IMR-90 (cell line): ENCODE measurements at regions not wholly inside any gene's neighbourhood (a gene's known extent, or its start where the extent isn't known, plus 50 kb on each side); places are given as distances from the start of the nearest gene placed in this dataset.

Source experiments
- ATAC-seq: fragments of 200-7000 bp; cut with Tn5 transposase; 2 replicates; pipeline ENCODE4 v1.9.1; 2020; ENCODE audit warnings: low read depth, mild to moderate bottlenecking, moderate library complexity
- BruUV-seq: library from RNA; stranded (reverse); fragments of 400-500 nt; replicated peaks from 2 replicates; lab custom pipeline; 2021; lab: Mats Ljungman, UMichigan
- CTCF ChIA-PET: fragments of 300-600 bp; formaldehyde crosslinking; extraction: SDS; loops from one replicate; lab custom pipeline; 2021; ENCODE audit warnings: antibody characterized with exemption; lab: Yijun Ruan, JAX
- POLR2A ChIA-PET: fragments of 300-600 bp; sonication (Branson Sonifier 250); formaldehyde crosslinking; loops from one replicate; lab custom pipeline; 2022; ENCODE audit warnings: antibody characterized with exemption; ENCODE audit not compliant: unreplicated experiment; lab: Charles Lee
- DNase-seq: peaks from one replicate; pipeline ENCODE4 v3.0.0; 2013
- H2AFZ ChIP-seq: replicated peaks from 2 replicates; pipeline ENCODE3; 2013; ENCODE audit warnings: low read length, mild to moderate bottlenecking; ENCODE audit not compliant: poor library complexity
- H2AK5ac ChIP-seq: 2 replicates; pipeline ENCODE4 v1.6.1; 2013; ENCODE audit warnings: low read depth, low read length, inconsistent platforms
- H2AK9ac ChIP-seq: replicated peaks from 2 replicates; pipeline ENCODE3; 2013; ENCODE audit warnings: mild to moderate bottlenecking, low read depth, low read length, moderate library complexity; ENCODE audit not compliant: poor library complexity
- H2BK120ac ChIP-seq: 2 replicates; pipeline ENCODE4 v1.6.1; 2013; ENCODE audit warnings: low read depth, low read length, inconsistent platforms
- H2BK15ac ChIP-seq: 3 replicates; pipeline ENCODE4 v1.6.1; 2013; ENCODE audit warnings: low read depth, low read length, inconsistent platforms
- H2BK20ac ChIP-seq: 2 replicates; pipeline ENCODE4 v1.6.1; 2013; ENCODE audit warnings: low read depth, mild to moderate bottlenecking, inconsistent platforms, low read length, moderate library complexity
- H2BK5ac ChIP-seq: 2 replicates; pipeline ENCODE4 v1.6.1; 2013; ENCODE audit warnings: mild to moderate bottlenecking, low read depth, low read length, inconsistent platforms; ENCODE audit not compliant: poor library complexity, severe bottlenecking
- H3K14ac ChIP-seq: replicated peaks from 2 replicates; pipeline ENCODE4 v1.6.1; 2013; ENCODE audit warnings: low read depth, low read length, inconsistent platforms
- H3K18ac ChIP-seq: 2 replicates; pipeline ENCODE4 v1.6.1; 2013; ENCODE audit warnings: low read depth, low read length, control low read depth
- H3K23ac ChIP-seq: 2 replicates; pipeline ENCODE4 v1.6.1; 2013; ENCODE audit warnings: low read depth, low read length, inconsistent platforms
- H3K27ac ChIP-seq: 2 replicates; pipeline ENCODE4 v1.5.1; 2013; ENCODE audit warnings: mild to moderate bottlenecking, control low read depth, low read length; ENCODE audit not compliant: insufficient read depth
- H3K27me3 ChIP-seq: 2 replicates; pipeline ENCODE4 v1.6.1; 2013; ENCODE audit warnings: low read length; ENCODE audit not compliant: control insufficient read depth, insufficient read depth
- H3K36me3 ChIP-seq: 2 replicates; pipeline ENCODE4 v1.6.1; 2013; ENCODE audit warnings: low read length, mixed read lengths; ENCODE audit not compliant: control insufficient read depth, insufficient read depth
- H3K4ac ChIP-seq: 2 replicates; pipeline ENCODE4 v1.6.1; 2013; ENCODE audit warnings: low read depth, low read length, inconsistent platforms
- H3K4me1 ChIP-seq: 2 replicates; pipeline ENCODE4 v1.6.1; 2013; ENCODE audit warnings: low read length, mixed read lengths; ENCODE audit not compliant: control insufficient read depth, insufficient read depth
- H3K4me2 ChIP-seq: 2 replicates; pipeline ENCODE4 v1.6.1; 2013; ENCODE audit warnings: low read depth, mild to moderate bottlenecking, control low read depth, low read length, moderate library complexity
- H3K4me3 ChIP-seq: 2 replicates; pipeline ENCODE4 v1.5.1; 2013; ENCODE audit warnings: low read depth, mild to moderate bottlenecking, control low read depth, low read length, moderate library complexity; ENCODE audit not compliant: insufficient read depth
- H3K56ac ChIP-seq: 2 replicates; pipeline ENCODE4 v1.6.1; 2013; ENCODE audit warnings: low read length, inconsistent platforms; ENCODE audit not compliant: insufficient read depth; ENCODE audit errors: extremely low read depth
- H3K79me1 ChIP-seq, 2 experiments: 2 replicates each; pipeline ENCODE4 v1.6.1; 2013; ENCODE audit warnings: low read length in 2 of 2, inconsistent platforms in 1 of 2, low read depth in 1 of 2
- H3K9ac ChIP-seq: 2 replicates; pipeline ENCODE4 v1.6.1; 2013; ENCODE audit warnings: low read depth, low read length, control low read depth
- H3K9me1 ChIP-seq: 2 replicates; pipeline ENCODE4 v1.6.1; 2013; ENCODE audit warnings: low read length, inconsistent platforms; ENCODE audit not compliant: insufficient read depth
- H3K9me3 ChIP-seq: 2 replicates; pipeline ENCODE4 v1.6.1; 2013; ENCODE audit warnings: low read length; ENCODE audit not compliant: control insufficient read depth, insufficient read depth
- H4K20me1 ChIP-seq: 2 replicates; pipeline ENCODE4 v1.6.1; 2013; ENCODE audit warnings: low read length, inconsistent platforms; ENCODE audit not compliant: insufficient read depth
- H4K5ac ChIP-seq: 2 replicates; pipeline ENCODE4 v1.6.1; 2013; ENCODE audit warnings: mild to moderate bottlenecking, low read depth, low read length, control low read depth
- H4K8ac ChIP-seq, 2 experiments: 2 replicates each; pipeline ENCODE4 v1.6.1; 2013; ENCODE audit warnings: low read depth in 2 of 2, low read length in 2 of 2, control low read depth in 1 of 2, inconsistent platforms in 1 of 2
- H4K91ac ChIP-seq: 2 replicates; pipeline ENCODE4 v1.6.1; 2013; ENCODE audit warnings: low read depth, low read length, inconsistent platforms; ENCODE audit not compliant: insufficient read depth
- BHLHE40 ChIP-seq: fragments of 150-350 bp; IDR thresholded peaks from 2 replicates; pipeline ENCODE4 v1.6.1; 2016; ENCODE audit warnings: mild to moderate bottlenecking, low read depth, low read length
- CEBPB ChIP-seq: IDR thresholded peaks from 2 replicates; pipeline ENCODE4 v1.6.1; 2012; ENCODE audit warnings: low read depth, low read length, improper control_type of control experiment
- CHD1 ChIP-seq: IDR thresholded peaks from 2 replicates; pipeline ENCODE4 v1.6.1; 2012; ENCODE audit warnings: low read depth, low read length, improper control_type of control experiment
- FOS ChIP-seq: fragments of 150-350 bp; IDR thresholded peaks from 2 replicates; pipeline ENCODE4 v1.6.1; 2016; ENCODE audit warnings: low read depth, low read length
- MAFK ChIP-seq: IDR thresholded peaks from 2 replicates; pipeline ENCODE4 v1.6.1; 2012; ENCODE audit warnings: low read depth, low read length, improper control_type of control experiment
- MAZ ChIP-seq: IDR thresholded peaks from 2 replicates; pipeline ENCODE4 v1.6.1; 2012; ENCODE audit warnings: low read depth, mild to moderate bottlenecking, low read length, improper control_type of control experiment, moderate library complexity, borderline replicate concordance
- MXI1 ChIP-seq: IDR thresholded peaks from 2 replicates; pipeline ENCODE4 v1.6.1; 2012; ENCODE audit warnings: low read depth, mild to moderate bottlenecking, low read length, moderate library complexity, borderline replicate concordance
- NFE2L2 ChIP-seq: fragments of 150-350 bp; IDR thresholded peaks from 2 replicates; pipeline ENCODE4 v1.6.1; 2016; ENCODE audit warnings: low read depth, mild to moderate bottlenecking, low read length
- POLR2A ChIP-seq: IDR thresholded peaks from 2 replicates; pipeline ENCODE4 v1.6.1; 2012; ENCODE audit warnings: mild to moderate bottlenecking, low read depth, low read length
- RAD21 ChIP-seq: IDR thresholded peaks from 2 replicates; pipeline ENCODE4 v1.6.1; 2012; ENCODE audit warnings: low read length, improper control_type of control experiment
- RCOR1 ChIP-seq: IDR thresholded peaks from 2 replicates; pipeline ENCODE4 v1.6.1; 2012; ENCODE audit warnings: mild to moderate bottlenecking, low read length, improper control_type of control experiment; ENCODE audit not compliant: insufficient replicate concordance
- RFX5 ChIP-seq: IDR thresholded peaks from 2 replicates; pipeline ENCODE4 v1.8.0; 2012; ENCODE audit warnings: low read depth, mild to moderate bottlenecking, low read length, moderate library complexity
- SMC3 ChIP-seq: fragments of 150-350 bp; IDR thresholded peaks from 2 replicates; pipeline ENCODE4 v1.6.1; 2016; ENCODE audit warnings: low read depth, mild to moderate bottlenecking, antibody characterized with exemption, low read length, moderate library complexity
- WGBS, 2 experiments: methylation state at CpG; one replicate each; pipeline versions ENCODE4 v1.1.5 to v1.1.7; 2013; ENCODE audit warnings: missing lambda C conversion rate in 2 of 2; ENCODE audit not compliant: insufficient read length in 1 of 2; ENCODE audit errors: extremely low coverage in 2 of 2; 5-methylcytosine and 5-hydroxymethylcytosine counted together
- dilution Hi-C: fragments of 300-500 bp; cut with HindIII; formaldehyde crosslinking; loops from one replicate; pipeline ENCODE4 v1.14.3; 2018; ENCODE audit warnings: low sequenced_read_pairs; ENCODE audit not compliant: unreplicated experiment
- in situ Hi-C: fragments of 300-500 bp; cut with MboI; formaldehyde crosslinking; loops from 3 replicates; pipeline ENCODE4 v1.14.3; 2019; ENCODE audit warnings: low sequenced_read_pairs, inconsistent platforms, mixed read lengths
- intact Hi-C: fragments of 100-400 bp; cut with micrococcal nuclease; formaldehyde crosslinking; loops from 2 replicates; pipeline ENCODE4 v1.10.0; 2022
- TF ChIP-seq, protein P1 (sequence below): fragments of 150-350 bp; IDR thresholded peaks from 2 replicates; pipeline ENCODE4 v1.6.1; 2017; ENCODE audit warnings: mild to moderate bottlenecking, antibody characterized with exemption, low read length, low read depth
- TF ChIP-seq, protein P2 (sequence below): fragments of 150-350 bp; IDR thresholded peaks from 2 replicates; pipeline ENCODE4 v1.6.1; 2016; ENCODE audit warnings: low read depth, mild to moderate bottlenecking, low read length, moderate library complexity, borderline replicate concordance
- TF ChIP-seq, protein P3 (sequence below): conservative IDR thresholded peaks from 2 replicates; pipeline ENCODE4 v1.5.1; 2012; ENCODE audit warnings: mild to moderate bottlenecking, low read depth, low read length, improper control_type of control experiment

DNA sequence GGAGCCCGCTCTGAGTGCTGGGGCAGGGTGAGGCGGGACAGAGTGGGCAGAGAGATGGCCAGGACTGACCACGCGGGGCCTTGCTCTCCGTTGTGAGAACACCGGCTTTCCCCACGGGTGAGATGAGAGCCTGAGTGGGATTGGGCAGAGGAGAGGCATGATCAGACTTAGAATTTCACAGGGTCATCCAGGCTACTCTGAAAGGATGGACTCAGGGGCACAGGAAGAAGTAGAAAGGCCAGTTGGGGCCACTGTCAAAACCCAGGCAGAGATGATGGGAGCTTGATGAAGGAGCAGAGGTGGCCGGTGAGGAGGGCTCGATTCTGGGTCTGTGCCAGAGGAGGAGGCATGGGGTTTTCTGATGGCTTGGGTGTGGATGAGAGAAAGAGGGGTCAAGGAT, 63.8 kb upstream of the NUP50 start:
- H3K9me1 ChIP-seq, result peaks cover 3% of the 10 kb centered on the region; the same call in 1 of the 2 replicates
- H3K18ac ChIP-seq, result no peak overlapping the region
- in situ Hi-C loops (loop anchor here (5.0 to 10.0 kb wide), 3 partner anchors 115 to 275 kb away; no protein-coding TSS in a partner anchor), intact Hi-C loops (loop anchor here (2.0 to 10.0 kb wide), 5 partner anchors 63 to 455 kb away; partner anchors contain the start of gene NUP50), dilution Hi-C loops (no loop called here)
- H3K79me1 ChIP-seq, result no peaks in the 10 kb centered on the region
- DNase-seq, result no peak
- peaks cover 7% of the 10 kb centered on the region for H3K27me3 ChIP-seq
- no peaks in the 10 kb centered on the region for H3K36me3 ChIP-seq
- no peak overlapping the region for H3K4ac ChIP-seq
- no peak overlapping the region for H4K8ac ChIP-seq
- 68% methylated on average over 3 of the region's 9 CpGs; no CpG with 5 or more reads in 1 of the 2 experiments for WGBS, 2 experiments
- no peak overlapping the region for H3K23ac ChIP-seq
- no peak overlapping the region for H2BK20ac ChIP-seq
- CTCF ChIA-PET, result interaction anchor here (0.6 kb wide), 1 partner anchor 9 kb away, joined by 4 read pairs; no protein-coding TSS in a partner anchor
- H4K91ac ChIP-seq, result no peak overlapping the region
- H3K4me3 ChIP-seq, result no peak overlapping the region
- no peak overlapping the region for H3K14ac ChIP-seq
- no TSS peak for BruUV-seq
- no peak overlapping the region for H3K27ac ChIP-seq
- no peak overlapping the region for H2AK5ac ChIP-seq
- H2BK120ac ChIP-seq, result no peak overlapping the region
- POLR2A ChIA-PET, result no interaction called here
- no peak overlapping the region for H3K4me2 ChIP-seq
- H3K9ac ChIP-seq, result no peak overlapping the region
- no peak overlapping the region for H2AFZ ChIP-seq
- no peak overlapping the region for H2BK5ac ChIP-seq
- no peak overlapping the region for H2BK15ac ChIP-seq
- TF ChIP-seq POLR2A (no peak), RFX5 (no peak), NFE2L2 (no peak), BHLHE40 (no peak), SMC3 (no peak), FOS (no peak), CHD1 (no peak), RCOR1 (no peak), CEBPB (no peak), MXI1 (no peak), MAZ (no peak), MAFK (no peak), RAD21 (no peak)
- TF ChIP-seq, protein P1, sequence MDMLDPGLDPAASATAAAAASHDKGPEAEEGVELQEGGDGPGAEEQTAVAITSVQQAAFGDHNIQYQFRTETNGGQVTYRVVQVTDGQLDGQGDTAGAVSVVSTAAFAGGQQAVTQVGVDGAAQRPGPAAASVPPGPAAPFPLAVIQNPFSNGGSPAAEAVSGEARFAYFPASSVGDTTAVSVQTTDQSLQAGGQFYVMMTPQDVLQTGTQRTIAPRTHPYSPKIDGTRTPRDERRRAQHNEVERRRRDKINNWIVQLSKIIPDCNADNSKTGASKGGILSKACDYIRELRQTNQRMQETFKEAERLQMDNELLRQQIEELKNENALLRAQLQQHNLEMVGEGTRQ, result no peak
- TF ChIP-seq, protein P2, sequence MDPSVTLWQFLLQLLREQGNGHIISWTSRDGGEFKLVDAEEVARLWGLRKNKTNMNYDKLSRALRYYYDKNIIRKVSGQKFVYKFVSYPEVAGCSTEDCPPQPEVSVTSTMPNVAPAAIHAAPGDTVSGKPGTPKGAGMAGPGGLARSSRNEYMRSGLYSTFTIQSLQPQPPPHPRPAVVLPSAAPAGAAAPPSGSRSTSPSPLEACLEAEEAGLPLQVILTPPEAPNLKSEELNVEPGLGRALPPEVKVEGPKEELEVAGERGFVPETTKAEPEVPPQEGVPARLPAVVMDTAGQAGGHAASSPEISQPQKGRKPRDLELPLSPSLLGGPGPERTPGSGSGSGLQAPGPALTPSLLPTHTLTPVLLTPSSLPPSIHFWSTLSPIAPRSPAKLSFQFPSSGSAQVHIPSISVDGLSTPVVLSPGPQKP, result no peak
- TF ChIP-seq, protein P3, sequence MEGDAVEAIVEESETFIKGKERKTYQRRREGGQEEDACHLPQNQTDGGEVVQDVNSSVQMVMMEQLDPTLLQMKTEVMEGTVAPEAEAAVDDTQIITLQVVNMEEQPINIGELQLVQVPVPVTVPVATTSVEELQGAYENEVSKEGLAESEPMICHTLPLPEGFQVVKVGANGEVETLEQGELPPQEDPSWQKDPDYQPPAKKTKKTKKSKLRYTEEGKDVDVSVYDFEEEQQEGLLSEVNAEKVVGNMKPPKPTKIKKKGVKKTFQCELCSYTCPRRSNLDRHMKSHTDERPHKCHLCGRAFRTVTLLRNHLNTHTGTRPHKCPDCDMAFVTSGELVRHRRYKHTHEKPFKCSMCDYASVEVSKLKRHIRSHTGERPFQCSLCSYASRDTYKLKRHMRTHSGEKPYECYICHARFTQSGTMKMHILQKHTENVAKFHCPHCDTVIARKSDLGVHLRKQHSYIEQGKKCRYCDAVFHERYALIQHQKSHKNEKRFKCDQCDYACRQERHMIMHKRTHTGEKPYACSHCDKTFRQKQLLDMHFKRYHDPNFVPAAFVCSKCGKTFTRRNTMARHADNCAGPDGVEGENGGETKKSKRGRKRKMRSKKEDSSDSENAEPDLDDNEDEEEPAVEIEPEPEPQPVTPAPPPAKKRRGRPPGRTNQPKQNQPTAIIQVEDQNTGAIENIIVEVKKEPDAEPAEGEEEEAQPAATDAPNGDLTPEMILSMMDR, result no peak
- no peaks in the 10 kb centered on the region for H3K4me1 ChIP-seq
- H4K5ac ChIP-seq, result no peak overlapping the region
- no peaks in the 10 kb centered on the region for H3K9me3 ChIP-seq
- no peaks in the 10 kb centered on the region for H4K20me1 ChIP-seq
- ATAC-seq, result no peak
- H3K56ac ChIP-seq, result no peak overlapping the region
- H2AK9ac ChIP-seq, result no peak overlapping the region
